MM.1S (cell line): ENCODE measurements at regions not wholly inside any gene's neighbourhood (a gene's known extent, or its start where the extent isn't known, plus 50 kb on each side); places are given as distances from the start of the nearest gene placed in this dataset.

Source experiments
- DNase-seq: peaks from one replicate; pipeline ENCODE4 v3.0.0-alpha.2; 2015
- H2AFZ ChIP-seq: fragments of 300-600 bp; sonication (generic); 2 replicates; pipeline ENCODE4 v1.6.0; 2016; ENCODE audit warnings: antibody characterized with exemption, low read length
- H3F3A ChIP-seq: fragments of 300-600 bp; sonication (generic); 2 replicates; pipeline ENCODE4 v1.6.1; 2016; ENCODE audit warnings: mild to moderate bottlenecking, antibody characterized with exemption, low read length, moderate library complexity, mixed read lengths; ENCODE audit not compliant: insufficient read depth
- H3K27ac ChIP-seq: fragments of 300-600 bp; sonication (generic); 2 replicates; pipeline ENCODE4 v1.5.1; 2016; ENCODE audit warnings: mild to moderate bottlenecking, low read length
- H3K27me3 ChIP-seq: fragments of 300-600 bp; sonication (generic); replicated peaks from 2 replicates; pipeline ENCODE4 v1.6.0; 2016; ENCODE audit warnings: low read length; ENCODE audit not compliant: insufficient read depth
- H3K36me3 ChIP-seq: fragments of 300-600 bp; sonication (generic); replicated peaks from 2 replicates; pipeline ENCODE4 v1.6.1; 2016; ENCODE audit warnings: mild to moderate bottlenecking, low read length, mixed read lengths; ENCODE audit not compliant: insufficient read depth
- H3K4me1 ChIP-seq: fragments of 300-600 bp; sonication (generic); 2 replicates; pipeline ENCODE4 v1.6.1; 2016; ENCODE audit warnings: low read length, mixed read lengths
- H3K4me2 ChIP-seq: fragments of 300-600 bp; sonication (generic); 2 replicates; pipeline ENCODE4 v1.6.0; 2016; ENCODE audit warnings: low read depth, low read length
- H3K4me3 ChIP-seq: fragments of 300-600 bp; sonication (generic); 2 replicates; pipeline ENCODE4 v1.5.1; 2016; ENCODE audit warnings: low read length, mixed read lengths
- H3K79me2 ChIP-seq: fragments of 300-600 bp; sonication (generic); 2 replicates; pipeline ENCODE4 v1.6.1; 2016; ENCODE audit warnings: mixed run types, low read length, mixed read lengths
- H3K9ac ChIP-seq: fragments of 300-600 bp; sonication (generic); 2 replicates; pipeline ENCODE4 v1.6.1; 2016; ENCODE audit warnings: low read length, mixed read lengths
- H3K9me2 ChIP-seq: fragments of 300-600 bp; sonication (generic); replicated peaks from 2 replicates; pipeline ENCODE4 v1.6.1; 2016; ENCODE audit warnings: mild to moderate bottlenecking, low read length, mixed read lengths; ENCODE audit not compliant: insufficient read depth
- H3K9me3 ChIP-seq: fragments of 300-600 bp; sonication (generic); replicated peaks from 2 replicates; pipeline ENCODE4 v1.6.1; 2016; ENCODE audit warnings: mild to moderate bottlenecking, low read length, mixed read lengths; ENCODE audit not compliant: insufficient read depth
- H4K20me1 ChIP-seq: fragments of 300-600 bp; sonication (generic); 2 replicates; pipeline ENCODE4 v1.6.1; 2016; ENCODE audit warnings: mild to moderate bottlenecking, low read length, moderate library complexity, mixed read lengths; ENCODE audit not compliant: insufficient read depth
- CTCF ChIP-seq: fragments of 300-600 bp; sonication (generic); IDR thresholded peaks from 2 replicates; pipeline ENCODE4 v1.5.1; 2016; ENCODE audit warnings: antibody characterized with exemption, low read length, mixed read lengths
- EZH2 ChIP-seq: fragments of 300-600 bp; sonication (generic); optimal IDR thresholded peaks from 2 replicates; pipeline ENCODE3; 2017; ENCODE audit warnings: low read depth, mild to moderate bottlenecking, antibody characterized with exemption, low read length, mixed read lengths
- EZH2phosphoT487 ChIP-seq: fragments of 300-600 bp; sonication (generic); IDR thresholded peaks from 2 replicates; pipeline ENCODE4 v1.6.1; 2018; ENCODE audit warnings: antibody characterized with exemption, low read length

- no peak overlapping the region for H2AFZ ChIP-seq
- no peaks in the 10 kb centered on the region for H3K9me2 ChIP-seq
- H3K4me2 ChIP-seq: no peak overlapping the region
- H3K4me3 ChIP-seq: no peak overlapping the region
- no peaks in the 10 kb centered on the region for H3K9me3 ChIP-seq
- TF ChIP-seq EZH2: no peak
- TF ChIP-seq EZH2phosphoT487: no peak
- no peak for TF ChIP-seq CTCF
- no peak for DNase-seq
- no peaks in the 10 kb centered on the region for H3K36me3 ChIP-seq
- no peaks in the 10 kb centered on the region for H3K27me3 ChIP-seq
- no peaks in the 10 kb centered on the region for H3F3A ChIP-seq
- H3K4me1 ChIP-seq: no peaks in the 10 kb centered on the region
- no peak overlapping the region for H3K27ac ChIP-seq
- no peak overlapping the region for H3K9ac ChIP-seq
- no peaks in the 10 kb centered on the region for H3K79me2 ChIP-seq
- no peaks in the 10 kb centered on the region for H4K20me1 ChIP-seq
These were observed 108.3 kb downstream of the IL20RB start for GRCh38 chr3:137066092-137066491.

- no peaks in the 10 kb centered on the region for H3K9me3 ChIP-seq
- TF ChIP-seq EZH2phosphoT487 (no peak), EZH2 (no peak), CTCF (no peak)
- H2AFZ ChIP-seq: no peak overlapping the region
- no peaks in the 10 kb centered on the region for H3K4me1 ChIP-seq
- H3K9me2 ChIP-seq: no peaks in the 10 kb centered on the region
- H3F3A ChIP-seq: no peaks in the 10 kb centered on the region
- DNase-seq: no peak
- no peaks in the 10 kb centered on the region for H3K79me2 ChIP-seq
- H3K27me3 ChIP-seq: no peaks in the 10 kb centered on the region
- H3K27ac ChIP-seq: no peak overlapping the region
- H3K4me3 ChIP-seq: no peak overlapping the region
- H3K4me2 ChIP-seq: no peak overlapping the region
- H3K36me3 ChIP-seq: no peaks in the 10 kb centered on the region
- H4K20me1 ChIP-seq: no peaks in the 10 kb centered on the region
- no peak overlapping the region for H3K9ac ChIP-seq
These were observed 113.3 kb downstream of the IL20RB start for GRCh38 chr3:137071104-137071503.

- Histone ChIP-seq H4K20me1 (no peaks in the 10 kb centered on the region), H3K9ac (no peak overlapping the region), H3K9me2 (no peaks in the 10 kb centered on the region), H3F3A (no peaks in the 10 kb centered on the region), H3K27ac (no peak overlapping the region), H3K36me3 (no peaks in the 10 kb centered on the region), H3K4me2 (no peak overlapping the region), H3K27me3 (no peaks in the 10 kb centered on the region), H2AFZ (no peak overlapping the region), H3K4me1 (no peaks in the 10 kb centered on the region), H3K9me3 (no peaks in the 10 kb centered on the region), H3K4me3 (no peak overlapping the region), H3K79me2 (no peaks in the 10 kb centered on the region)
- no peak for DNase-seq
- TF ChIP-seq EZH2 (no peak), EZH2phosphoT487 (no peak), CTCF (no peak)
These were observed 117.2 kb downstream of the IL20RB start for GRCh38 chr3:137075020-137075419.
